B cell (primary cell): ENCODE measurements at regions not wholly inside any gene's neighbourhood (a gene's known extent, or its start where the extent isn't known, plus 50 kb on each side); places are given as distances from the start of the nearest gene placed in this dataset.

Experiments
- ATAC-seq: fragments of 200-7000 bp; cut with Tn5 transposase; one replicate; pipeline ENCODE4 v1.10.0; 2021; ENCODE audit warnings: low read depth, mild to moderate bottlenecking, moderate number of reproducible peaks, moderate library complexity
- CTCF ChIA-PET: fragments of 350-600 bp; sonication (Branson Sonifier 250); formaldehyde crosslinking; loops from one replicate; lab custom pipeline; 2021; ENCODE audit warnings: antibody characterized with exemption, inconsistent platforms; lab: Charles Lee
- POLR2A ChIA-PET: fragments of 350-600 bp; sonication (Branson Sonifier 250); formaldehyde crosslinking; loops from one replicate; lab custom pipeline; 2021; ENCODE audit warnings: antibody characterized with exemption; lab: Charles Lee
- DNase-seq: peaks from one replicate; pipeline ENCODE4 v3.0.0; 2013
- H2AFZ ChIP-seq: 2 replicates; pipeline ENCODE4 v1.6.1; 2012; ENCODE audit warnings: mild to moderate bottlenecking, low read depth, low read length; ENCODE audit not compliant: insufficient read depth, poor library complexity, severe bottlenecking
- H3K27ac ChIP-seq, 2 donors: 1 replicate in 1 of 2; 2 replicates in 1 of 2; pipeline ENCODE4 v1.5.1; 2012 to 2013; ENCODE audit warnings: low read length in 2 of 2, mild to moderate bottlenecking in 2 of 2, moderate library complexity in 1 of 2
- H3K27me3 ChIP-seq, 4 experiments: fragments of 200-600 bp in 1 of 4; sonication (generic) in 1 of 4; replicated peaks in 1 of 4; 1 replicate in 2 of 4; 2 replicates in 2 of 4; pipeline versions ENCODE4 v1.6.1 to v1.7.0; 2013 to 2016; ENCODE audit warnings: low read length in 3 of 4, mild to moderate bottlenecking in 2 of 4, mixed read lengths in 1 of 4, moderate library complexity in 1 of 4; ENCODE audit not compliant: insufficient read depth in 4 of 4, control insufficient read depth in 3 of 4; ENCODE audit errors: control extremely low read depth in 1 of 4
- H3K36me3 ChIP-seq, 2 experiments: replicated peaks in 1 of 2; 1 replicate in 1 of 2; 2 replicates in 1 of 2; pipeline versions ENCODE4 v1.6.1 to v1.7.1; 2013; ENCODE audit warnings: low read length in 1 of 2; ENCODE audit not compliant: insufficient read depth in 2 of 2, control insufficient read depth in 1 of 2; ENCODE audit errors: control extremely low read depth in 1 of 2, extremely low read depth in 1 of 2
- H3K4me1 ChIP-seq, 2 donors: fragments of 200-600 bp in 1 of 2; sonication (generic) in 1 of 2; 1 replicate in 1 of 2; 2 replicates in 1 of 2; pipeline versions ENCODE4 v1.5.1 to v1.6.1; 2013 to 2017; ENCODE audit warnings: low read length in 2 of 2; ENCODE audit not compliant: control insufficient read depth in 2 of 2, insufficient read depth in 2 of 2
- H3K4me2 ChIP-seq: replicated peaks from 2 replicates; pipeline ENCODE3; 2012; ENCODE audit warnings: mild to moderate bottlenecking, low read depth, low read length; ENCODE audit not compliant: poor library complexity, severe bottlenecking
- H3K4me3 ChIP-seq, 5 experiments: fragments of 200-600 bp in 1 of 5; sonication (generic) in 1 of 5; 1 replicate in 3 of 5; 2 replicates in 2 of 5; pipeline versions ENCODE4 v1.5.1 to v1.7.0; 2011 to 2016; ENCODE audit warnings: low read length in 4 of 5, mild to moderate bottlenecking in 4 of 5, low read depth in 2 of 5, control low read depth in 1 of 5, moderate library complexity in 1 of 5; ENCODE audit not compliant: insufficient read depth in 1 of 5; ENCODE audit errors: control extremely low read depth in 1 of 5, extremely low read depth in 1 of 5
- H3K79me2 ChIP-seq: fragments of 200-600 bp; sonication (generic); one replicate; pipeline ENCODE4 v1.6.0; 2016; ENCODE audit warnings: low read length; ENCODE audit not compliant: control insufficient read depth, insufficient read depth
- H3K9ac ChIP-seq: fragments of 200-600 bp; sonication (generic); 2 replicates; pipeline ENCODE4 v1.6.1; 2017; ENCODE audit warnings: mild to moderate bottlenecking, low read length, moderate library complexity
- H3K9me3 ChIP-seq, 3 donors: one replicate each; pipeline versions ENCODE4 v1.6.1 to v1.7.1; 2013; ENCODE audit warnings: low read length in 2 of 3; ENCODE audit not compliant: control insufficient read depth in 2 of 3, insufficient read depth in 1 of 3; ENCODE audit errors: control extremely low read depth in 1 of 3
- H4K20me1 ChIP-seq: 2 replicates; pipeline ENCODE4 v1.6.0; 2012; ENCODE audit warnings: mild to moderate bottlenecking, low read length; ENCODE audit not compliant: insufficient read depth, control insufficient read depth, poor library complexity, severe bottlenecking
- H3K27ac Mint-ChIP-seq: one replicate; pipeline ENCODE4 v1.8.0; 2021; ENCODE audit warnings: mixed read lengths
- H3K27me3 Mint-ChIP-seq: one replicate; pipeline ENCODE4 v1.8.0; 2021; ENCODE audit warnings: mixed read lengths
- H3K4me1 Mint-ChIP-seq: one replicate; pipeline ENCODE4 v1.8.0; 2021; ENCODE audit warnings: mixed read lengths
- H3K4me3 Mint-ChIP-seq: one replicate; pipeline ENCODE4 v1.8.0; 2021; ENCODE audit warnings: mixed read lengths
- H3K9me3 Mint-ChIP-seq: one replicate; pipeline ENCODE4 v1.8.0; 2022; ENCODE audit warnings: mixed read lengths; ENCODE audit not compliant: insufficient read depth
- CTCF ChIP-seq: fragments of 200-600 bp; IDR thresholded peaks from one replicate; pipeline ENCODE4 v1.8.0; 2022; ENCODE audit warnings: antibody characterized with exemption, mild to moderate bottlenecking
- EZH2 ChIP-seq: IDR thresholded peaks from 2 replicates; pipeline ENCODE4 v1.6.1; 2012; ENCODE audit warnings: borderline replicate concordance, low read depth, mild to moderate bottlenecking, moderate library complexity, low read length; ENCODE audit not compliant: insufficient read depth, poor library complexity, severe bottlenecking
- WGBS: methylation state at CpG from one replicate; pipeline ENCODE4 v1.1.5; 2013; ENCODE audit warnings: missing lambda C conversion rate; ENCODE audit not compliant: insufficient coverage; 5-methylcytosine and 5-hydroxymethylcytosine counted together
- intact Hi-C: fragments of 100-400 bp; cut with micrococcal nuclease; formaldehyde crosslinking; loops from one replicate; pipeline ENCODE4 v1.10.0; 2022

GRCh38 chr20:58072695-58073671 is 155.5 kb downstream of the ANKRD60 start:
- Mint-ChIP-seq H3K27ac (no peak overlapping the region), H3K27me3 (peaks cover 46% of the 10 kb centered on the region), H3K4me1 (peaks cover 12% of the 10 kb centered on the region), H3K4me3 (no peak overlapping the region), H3K9me3 (no peaks in the 10 kb centered on the region)
- Histone ChIP-seq H3K79me2 (no peaks in the 10 kb centered on the region), H4K20me1 (no peaks in the 10 kb centered on the region), H3K9me3 (peaks cover 0 to 8% (median 0%) of the 10 kb centered on the region in 3 donors), H3K36me3 (no peaks in the 10 kb centered on the region), H3K4me2 (no peak overlapping the region), H3K27me3 (peaks cover 0 to 7% (median 1%) of the 10 kb centered on the region in 4 experiments), H3K27ac (no peak overlapping the region), H2AFZ (no peak overlapping the region), H3K4me1 (peaks cover 3 to 6% of the 10 kb centered on the region in 2 donors), H3K9ac (no peak overlapping the region), H3K4me3 (no peak overlapping the region)
- ChIA-PET CTCF (no interaction called here), POLR2A (interaction anchor here (0.7 kb wide), 1 partner anchor 174 kb away, joined by 5 read pairs; no protein-coding TSS in a partner anchor)
- intact Hi-C loops = no loop called here
- WGBS = 86% methylated on average over 13 of the region's 15 CpGs
- TF ChIP-seq EZH2 (no peak), CTCF (no peak)
- DNase-seq (no peak), ATAC-seq (no peak)

- peaks cover 12% of the 10 kb centered on the region for H3K4me1 Mint-ChIP-seq
- no peak overlapping the region for H3K4me2 ChIP-seq
- H3K9ac ChIP-seq = no peak overlapping the region
- H4K20me1 ChIP-seq = no peaks in the 10 kb centered on the region
- intact Hi-C loops = no loop called here
- CTCF ChIA-PET = no interaction called here
- no peak overlapping the region for H3K27ac ChIP-seq
- no peak overlapping the region for H3K4me3 Mint-ChIP-seq
- TF ChIP-seq EZH2 = no peak
- TF ChIP-seq CTCF = no peak
- peaks cover 0 to 7% (median 1%) of the 10 kb centered on the region in 4 experiments for H3K27me3 ChIP-seq
- no peaks in the 10 kb centered on the region for H3K9me3 Mint-ChIP-seq
- H3K4me1 ChIP-seq = peaks cover 3 to 6% of the 10 kb centered on the region in 2 donors
- POLR2A ChIA-PET = no interaction called here
- H2AFZ ChIP-seq = no peak overlapping the region
- peaks cover 0 to 5% (median 0%) of the 10 kb centered on the region in 3 donors for H3K9me3 ChIP-seq
- no peak overlapping the region for H3K27ac Mint-ChIP-seq
- DNase-seq = no peak
- H3K4me3 ChIP-seq = no peak overlapping the region
- peaks cover 43% of the 10 kb centered on the region for H3K27me3 Mint-ChIP-seq
- H3K36me3 ChIP-seq = no peaks in the 10 kb centered on the region
- WGBS = 100% methylated on average over 2 of the region's 3 CpGs
- ATAC-seq = no peak
- no peaks in the 10 kb centered on the region for H3K79me2 ChIP-seq
Measured at GRCh38 chr20:58071991-58072390, 156.5 kb downstream of the ANKRD60 start.
